Testis (tissue), 2 donors: ENCODE measurements at regions not wholly inside any gene's neighbourhood (a gene's known extent, or its start where the extent isn't known, plus 50 kb on each side); places are given as distances from the start of the nearest gene placed in this dataset.

Source experiments
- CTCF ChIP-seq, 3 experiments: fragments of 450-650 bp in 2 of 3; fragments of 200-600 bp in 1 of 3; sonication (generic) in 1 of 3; IDR thresholded peaks; one replicate each; pipeline ENCODE4 v1.5.1; 2016 to 2019; ENCODE audit warnings: antibody characterized with exemption in 3 of 3, mild to moderate bottlenecking in 2 of 3, moderate library complexity in 1 of 3
- POLR2A ChIP-seq: fragments of 450-650 bp; IDR thresholded peaks from one replicate; pipeline ENCODE4 v1.6.1; 2017; ENCODE audit warnings: antibody characterized with exemption, mild to moderate bottlenecking, moderate library complexity

- TF ChIP-seq CTCF (IDR thresholded peaks at IDR 0.05) = no peak
- no peak for TF ChIP-seq POLR2A
Observed at GRCh38 chr12:28975564-28976340, 173.3 kb upstream of the FAR2 start.
